ENCODE measurements at regions not wholly inside any gene's neighbourhood (a gene's known extent, or its start where the extent isn't known, plus 50 kb on each side); places are given as distances from the start of the nearest gene placed in this dataset.

GRCh38 chr3:13263770-13264467 lies 156.2 kb downstream of the NUP210 start (continued):
- TF ChIP-seq CTCF (conservative IDR thresholded peaks at IDR 0.05; ENCODE audit: low read depth in 2 of 2) (no peak), ZNF114 (CRISPR knock-in tag; IDR thresholded peaks at IDR 0.05) (no peak), STAT1 (IDR thresholded peaks at IDR 0.05; ENCODE audit: unreplicated experiment) (no peak), ZNF331 (CRISPR knock-in tag; IDR thresholded peaks at IDR 0.05; ENCODE audit: low read depth) (no peak), EZH2 (IDR thresholded peaks at IDR 0.05; ENCODE audit: low read depth, unreplicated experiment) (no peak)

GRCh38 chr3:13262493-13263211 lies 157.5 kb downstream of the NUP210 start:
- H2AFZ ChIP-seq: no peak overlapping the region
- H3K27me3 ChIP-seq (ENCODE audit: insufficient read depth): no peaks in the 10 kb centered on the region
- H3K9me2 ChIP-seq (ENCODE audit: insufficient read depth): no peaks in the 10 kb centered on the region; the same call in 1 of the 2 replicates
- H3K4me3 Mint-ChIP-seq: no peak overlapping the region
- peaks cover 4% of the 10 kb centered on the region; the same call in 1 of the 3 replicates for H3K9me3 Mint-ChIP-seq
- H3K36me3 ChIP-seq (ENCODE audit: insufficient read depth): no peaks in the 10 kb centered on the region; the same call in 1 of the 2 replicates
- no peak overlapping the region for H3K27ac ChIP-seq (ENCODE audit: low read depth)
- no peaks in the 10 kb centered on the region for H3K4me1 ChIP-seq (ENCODE audit: insufficient read depth)
- H3K27ac Mint-ChIP-seq: no peak overlapping the region
- peaks cover 7% of the 10 kb centered on the region for H3K27me3 Mint-ChIP-seq (ENCODE audit: insufficient read depth, low read depth, poor library complexity)
- no peak overlapping the region for H3K4me3 ChIP-seq
- H3K79me2 ChIP-seq (replicated peaks; ENCODE audit: insufficient read depth): no peaks in the 10 kb centered on the region
- no peaks in the 10 kb centered on the region for H3F3A ChIP-seq (replicated peaks; ENCODE audit: low read depth)
- no peaks in the 10 kb centered on the region for H4K20me1 ChIP-seq (replicated peaks; ENCODE audit: insufficient read depth)
- no peak for DNase-seq (ENCODE audit: low spot score)
- no peak for ATAC-seq
- peaks cover 18% of the 10 kb centered on the region for H3K4me1 Mint-ChIP-seq
- H3K4me2 ChIP-seq: no peak overlapping the region
- no peaks in the 10 kb centered on the region; the same call in 2 of the 3 replicates for H3K36me3 Mint-ChIP-seq (ENCODE audit: low read depth)
- TF ChIP-seq NANOG (IDR thresholded peaks at IDR 0.05; ENCODE audit: borderline replicate concordance) (no peak), EZH2phosphoT487 (IDR thresholded peaks at IDR 0.05; ENCODE audit: unreplicated experiment) (no peak), ZNF114 (CRISPR knock-in tag; IDR thresholded peaks at IDR 0.05) (no peak), ETS1 (IDR thresholded peaks at IDR 0.05) (no peak), EZH2 (IDR thresholded peaks at IDR 0.05; ENCODE audit: low read depth, unreplicated experiment) (no peak), REST (IDR thresholded peaks at IDR 0.05; ENCODE audit: unreplicated experiment) (no peak), CTCF (conservative IDR thresholded peaks at IDR 0.05; ENCODE audit: low read depth in 2 of 2) (no peak), CREB1 (CRISPR knock-in tag; IDR thresholded peaks at IDR 0.05; ENCODE audit: low read depth) (no peak), ZNF331 (CRISPR knock-in tag; IDR thresholded peaks at IDR 0.05; ENCODE audit: low read depth) (no peak), STAT1 (IDR thresholded peaks at IDR 0.05; ENCODE audit: unreplicated experiment) (no peak), JUNB (IDR thresholded peaks at IDR 0.05; ENCODE audit: unreplicated experiment) (no peak), POLR2AphosphoS5 (IDR thresholded peaks at IDR 0.05; ENCODE audit: low read depth) (no peak)
